ENCODE measurements at regions not wholly inside any gene's neighbourhood (a gene's known extent, or its start where the extent isn't known, plus 50 kb on each side); places are given as distances from the start of the nearest gene placed in this dataset.

GRCh38 chr3:27581852-27582251 lies 97.7 kb upstream of the SLC4A7 start:
- no peak for DNase-seq (ENCODE audit: low read depth)
- TF ChIP-seq, protein P1, sequence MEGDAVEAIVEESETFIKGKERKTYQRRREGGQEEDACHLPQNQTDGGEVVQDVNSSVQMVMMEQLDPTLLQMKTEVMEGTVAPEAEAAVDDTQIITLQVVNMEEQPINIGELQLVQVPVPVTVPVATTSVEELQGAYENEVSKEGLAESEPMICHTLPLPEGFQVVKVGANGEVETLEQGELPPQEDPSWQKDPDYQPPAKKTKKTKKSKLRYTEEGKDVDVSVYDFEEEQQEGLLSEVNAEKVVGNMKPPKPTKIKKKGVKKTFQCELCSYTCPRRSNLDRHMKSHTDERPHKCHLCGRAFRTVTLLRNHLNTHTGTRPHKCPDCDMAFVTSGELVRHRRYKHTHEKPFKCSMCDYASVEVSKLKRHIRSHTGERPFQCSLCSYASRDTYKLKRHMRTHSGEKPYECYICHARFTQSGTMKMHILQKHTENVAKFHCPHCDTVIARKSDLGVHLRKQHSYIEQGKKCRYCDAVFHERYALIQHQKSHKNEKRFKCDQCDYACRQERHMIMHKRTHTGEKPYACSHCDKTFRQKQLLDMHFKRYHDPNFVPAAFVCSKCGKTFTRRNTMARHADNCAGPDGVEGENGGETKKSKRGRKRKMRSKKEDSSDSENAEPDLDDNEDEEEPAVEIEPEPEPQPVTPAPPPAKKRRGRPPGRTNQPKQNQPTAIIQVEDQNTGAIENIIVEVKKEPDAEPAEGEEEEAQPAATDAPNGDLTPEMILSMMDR (conservative IDR thresholded peaks at IDR 0.05; ENCODE audit: low read depth, low read length), result no peak

GRCh38 chr3:27578032-27578431 lies 93.8 kb upstream of the SLC4A7 start:
- no peak overlapping the region for H3K4me3 ChIP-seq (ENCODE audit: low read depth, low read length)
- TF ChIP-seq, protein P1 (conservative IDR thresholded peaks at IDR 0.05; ENCODE audit: low read depth, low read length), result no peak
- DNase-seq (ENCODE audit: low read depth), result peak; percentile 53

More at GRCh38 chr3:27581852-27582251, 97.7 kb upstream of the SLC4A7 start:
- H3K4me3 ChIP-seq (ENCODE audit: low read depth, low read length), result no peak overlapping the region

DNA sequence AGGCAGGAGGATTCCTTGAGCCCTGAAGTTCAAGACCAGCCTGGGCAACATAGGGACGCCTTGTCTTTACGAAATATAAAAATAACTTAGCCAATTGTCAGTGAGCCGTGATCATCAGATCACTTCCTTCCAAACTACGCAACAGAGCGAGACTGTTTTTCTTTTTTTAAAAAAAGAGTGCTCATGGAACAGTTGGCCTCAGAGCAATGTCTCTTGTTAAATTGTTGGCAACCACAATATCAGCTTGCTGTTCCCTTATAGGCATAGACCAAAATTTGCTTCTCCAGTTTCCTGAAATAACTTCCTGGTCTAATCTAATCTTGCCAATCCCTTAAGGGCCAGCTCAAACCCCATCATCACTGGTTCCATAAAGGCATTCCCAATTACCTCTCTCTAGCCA lies 93.3 kb upstream of the SLC4A7 start:
- DNase-seq (ENCODE audit: low read depth), result no peak
- TF ChIP-seq, protein P1 (conservative IDR thresholded peaks at IDR 0.05; ENCODE audit: low read depth, low read length), result no peak
- H3K4me3 ChIP-seq (ENCODE audit: low read depth, low read length), result no peak overlapping the region

DNA sequence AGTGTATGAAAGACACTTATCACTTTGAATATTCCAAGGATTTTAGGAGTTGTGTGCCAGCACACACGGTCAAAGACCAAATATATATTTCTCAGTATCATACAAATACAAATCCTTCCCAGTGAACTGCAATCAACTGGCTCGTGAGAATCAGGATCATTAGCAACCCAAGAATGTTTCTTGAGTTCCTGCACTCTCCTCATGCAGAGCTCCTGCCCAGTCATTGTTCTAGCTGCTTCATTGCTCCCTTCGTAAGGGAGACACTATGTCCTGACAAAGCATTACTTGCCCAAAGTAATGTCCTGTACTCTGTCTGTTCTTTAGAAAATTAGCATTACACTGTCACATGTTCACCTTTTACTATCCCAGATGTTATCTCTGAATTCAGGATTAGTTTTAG lies 92.0 kb upstream of the SLC4A7 start:
- DNase-seq (ENCODE audit: low read depth), result no peak
- TF ChIP-seq, protein P1 (conservative IDR thresholded peaks at IDR 0.05; ENCODE audit: low read depth, low read length), result no peak
- H3K4me3 ChIP-seq (ENCODE audit: low read depth, low read length), result no peak overlapping the region

GRCh38 chr3:27575499-27575898 lies 91.3 kb upstream of the SLC4A7 start:
- no peak overlapping the region for H3K4me3 ChIP-seq (ENCODE audit: low read depth, low read length)
- TF ChIP-seq, protein P1 (conservative IDR thresholded peaks at IDR 0.05; ENCODE audit: low read depth, low read length), result no peak
- no peak for DNase-seq (ENCODE audit: low read depth)

DNA sequence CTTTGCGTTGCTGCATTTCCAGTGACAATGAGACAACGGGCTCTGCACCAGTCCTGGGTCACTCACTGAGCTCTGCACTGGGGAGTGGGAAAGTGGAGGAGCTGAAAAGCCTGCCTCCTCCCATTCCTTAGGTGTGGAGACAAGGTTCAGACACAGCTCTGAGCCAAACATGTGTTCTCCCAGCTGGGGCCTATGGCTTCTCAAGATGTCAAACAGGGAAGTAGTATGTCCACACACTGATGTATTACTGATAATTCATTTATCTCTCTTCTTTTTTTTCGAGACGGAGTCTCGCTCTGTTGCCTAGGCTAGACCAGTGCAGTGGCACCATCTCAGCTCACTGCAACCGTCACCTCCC lies 90.2 kb upstream of the SLC4A7 start:
- no peak overlapping the region for H3K4me3 ChIP-seq (ENCODE audit: low read depth, low read length)

DNA sequence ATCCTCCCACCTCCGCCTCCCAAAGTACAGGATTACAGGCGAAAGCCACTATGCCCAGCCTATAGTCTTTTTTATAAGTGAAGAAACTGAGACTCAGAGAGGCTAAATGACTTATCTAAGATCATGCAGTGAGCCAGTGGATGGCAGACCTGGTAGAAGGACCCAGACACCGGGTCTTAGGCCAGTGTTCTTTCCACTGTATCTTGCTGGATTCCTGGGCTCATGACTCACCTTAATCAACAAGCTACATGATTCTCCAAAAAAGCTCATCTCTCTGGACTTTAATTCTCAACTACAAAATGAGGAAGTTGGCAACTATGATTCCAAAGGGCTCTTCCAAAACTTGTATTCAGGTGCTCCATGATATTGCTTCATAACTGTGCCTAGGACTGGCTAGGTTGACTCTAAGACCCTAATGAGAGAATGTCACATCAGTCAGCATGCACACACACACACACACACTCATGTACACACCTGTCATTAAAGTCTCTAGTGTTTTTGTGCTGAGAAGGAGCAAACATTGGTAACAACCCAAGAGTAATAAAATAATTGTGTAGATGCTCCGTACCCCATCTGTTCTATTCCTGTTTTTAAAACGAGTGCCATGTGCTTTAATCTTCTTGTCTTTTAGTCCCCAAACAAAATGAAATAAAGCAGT lies 89.7 kb upstream of the SLC4A7 start:
- TF ChIP-seq, protein P1 (conservative IDR thresholded peaks at IDR 0.05; ENCODE audit: low read depth, low read length), result no peak
- peak; percentile 47 for DNase-seq (ENCODE audit: low read depth)
- H3K4me3 ChIP-seq (ENCODE audit: low read depth, low read length), result no peak overlapping the region

More for the DNA sequence above, 90.2 kb upstream of the SLC4A7 start:
- no peak for DNase-seq (ENCODE audit: low read depth)
- TF ChIP-seq, protein P1 (conservative IDR thresholded peaks at IDR 0.05; ENCODE audit: low read depth, low read length), result no peak
